ELR (cell line): ENCODE measurements at regions not wholly inside any gene's neighbourhood (a gene's known extent, or its start where the extent isn't known, plus 50 kb on each side); places are given as distances from the start of the nearest gene placed in this dataset.
"Not testable (repeated sequence)": the region's sequence is repeated elsewhere in the genome, so short reads cannot be mapped to it uniquely, and the experiment has no call there.

Experiments
- DNase-seq: peaks from one replicate; pipeline ENCODE4 v3.0.0-alpha.2; 2015; ENCODE audit warnings: low read depth

- DNase-seq: not testable (repeated sequence)
These were observed 220.3 kb downstream of the NPR3 start for GRCh38 chr5:32931438-32931837.

DNA sequence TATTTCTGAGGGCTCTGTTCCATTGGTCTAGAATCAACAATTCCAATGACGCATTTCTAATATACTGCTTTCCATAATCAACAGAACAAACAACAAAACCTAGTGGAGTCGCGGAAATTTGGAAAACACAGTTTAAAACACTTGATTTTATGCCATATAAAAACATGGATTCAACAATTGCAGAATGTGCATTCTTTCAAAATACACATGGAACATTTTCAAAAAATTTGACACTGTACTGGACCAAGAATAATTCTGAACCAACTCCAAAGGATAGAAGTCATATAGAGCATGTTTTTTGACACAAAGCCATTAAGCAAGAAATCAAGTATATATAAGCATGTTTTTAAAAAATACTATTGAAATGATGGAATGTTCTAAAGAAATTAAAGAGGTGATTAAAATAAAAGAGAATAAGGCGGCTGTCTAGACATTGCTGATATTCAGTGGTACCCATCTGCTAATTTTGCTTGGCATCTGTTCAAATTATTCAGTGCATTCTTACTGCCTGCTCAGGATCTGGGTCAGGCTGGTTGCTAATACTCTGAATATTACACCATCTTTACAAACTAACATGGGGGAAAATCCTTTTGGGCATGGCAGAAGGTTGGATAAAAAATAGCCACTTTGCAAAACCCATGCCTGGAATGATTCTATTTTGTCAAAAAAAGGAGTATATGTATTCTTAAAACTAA, 221.3 kb downstream of the NPR3 start:
- no peak for DNase-seq

DNA sequence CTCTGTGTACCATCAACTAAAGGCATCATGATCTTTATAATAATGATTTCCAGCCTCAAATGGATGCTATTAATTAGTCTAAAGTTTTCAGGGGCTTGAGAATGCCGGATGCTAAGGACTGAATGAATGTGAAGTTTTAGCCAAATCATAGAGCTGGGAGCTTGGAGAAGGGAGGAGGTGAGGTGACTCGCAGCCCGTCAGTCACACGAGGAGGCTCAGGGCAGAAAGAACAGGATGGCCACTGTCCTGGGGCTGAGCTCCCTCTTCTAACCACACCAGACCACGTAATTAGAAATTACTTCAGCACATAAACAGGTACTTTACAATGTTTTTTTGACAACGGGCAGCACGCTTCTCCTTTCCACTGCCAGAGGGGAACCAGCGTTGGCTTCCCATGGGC, 222.6 kb downstream of the NPR3 start:
- DNase-seq: peak; percentile 52

- DNase-seq: no peak
These were observed 223.4 kb downstream of the NPR3 start for GRCh38 chr5:32934529-32934928.

DNA sequence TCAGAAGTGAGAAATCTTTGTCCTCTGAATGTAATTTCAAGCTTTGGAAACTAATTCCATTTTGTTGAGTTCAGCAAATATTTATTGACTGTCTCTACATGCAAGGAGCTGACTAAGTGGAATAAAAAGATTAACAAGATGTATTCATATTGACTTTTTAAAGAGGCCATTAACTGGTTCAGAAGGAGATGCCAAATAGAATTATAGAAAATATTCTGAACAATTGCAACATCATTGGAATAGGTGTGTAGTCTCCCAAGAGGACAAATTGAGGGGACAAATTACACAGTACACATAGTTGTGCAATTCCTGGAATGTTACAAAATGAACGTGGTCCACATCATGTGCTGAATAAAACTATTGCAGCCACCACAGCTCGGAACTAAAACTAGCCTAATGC, 224.2 kb downstream of the NPR3 start:
- DNase-seq: no peak

DNA sequence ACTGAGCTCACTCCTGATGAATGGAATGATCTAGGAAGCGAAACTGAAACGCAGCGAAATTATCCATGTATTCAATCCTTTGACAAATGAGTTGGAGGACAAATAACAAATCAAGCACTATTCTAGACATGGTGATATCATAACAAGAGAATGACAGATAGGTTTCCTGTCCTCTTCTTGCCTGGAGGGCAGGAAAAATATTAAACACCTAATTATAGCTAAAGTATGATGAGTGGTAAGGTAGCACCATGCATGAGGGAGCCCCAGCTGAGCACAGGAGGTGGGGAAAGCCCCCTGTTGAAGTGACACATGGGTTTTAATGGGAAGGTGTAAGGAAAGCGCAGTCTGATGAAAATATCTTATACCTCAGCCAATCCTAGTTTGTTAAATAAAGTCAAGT, 225.2 kb downstream of the NPR3 start:
- DNase-seq: no peak

DNA sequence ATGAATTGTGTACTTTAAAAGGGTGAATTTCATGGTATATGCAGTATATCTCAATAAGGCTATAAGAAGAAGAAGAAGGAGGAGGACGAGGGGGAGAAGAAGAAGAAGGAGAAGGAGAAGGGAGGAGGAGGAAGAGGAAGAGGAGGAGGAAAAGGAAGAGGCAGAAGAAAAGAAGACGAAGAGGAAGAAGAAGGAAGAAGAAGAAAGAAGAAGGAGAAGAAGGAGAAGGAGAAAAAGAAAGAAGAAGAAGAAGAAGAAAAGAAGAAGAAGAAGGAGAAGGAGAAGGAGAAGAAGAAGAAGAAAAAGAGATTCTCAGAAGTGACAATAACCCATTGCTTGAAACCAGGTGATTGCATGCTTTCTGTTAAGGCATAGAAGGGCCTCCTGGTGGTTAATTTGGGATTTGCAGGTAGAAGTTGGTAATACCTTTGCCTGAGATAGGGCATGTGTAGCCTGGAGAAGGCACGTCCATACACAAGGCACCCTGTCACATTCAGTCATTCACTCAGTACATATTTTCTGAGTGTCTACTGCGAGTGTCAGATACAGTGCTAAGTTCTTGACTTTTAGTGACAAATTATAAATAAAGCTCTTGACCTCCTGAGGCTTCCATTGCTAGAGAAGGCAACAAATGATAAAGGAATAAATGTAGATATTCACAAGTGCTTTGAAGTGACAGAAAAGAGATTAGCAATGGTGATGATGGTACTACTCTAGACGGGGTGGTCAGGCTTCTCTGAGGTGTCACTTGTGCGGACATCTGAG, 231.3 kb downstream of the NPR3 start:
- peak; percentile 55 for DNase-seq

GRCh38 chr5:32949286-32949970, 238.3 kb downstream of the NPR3 start:
- DNase-seq: peak; percentile 52

DNA sequence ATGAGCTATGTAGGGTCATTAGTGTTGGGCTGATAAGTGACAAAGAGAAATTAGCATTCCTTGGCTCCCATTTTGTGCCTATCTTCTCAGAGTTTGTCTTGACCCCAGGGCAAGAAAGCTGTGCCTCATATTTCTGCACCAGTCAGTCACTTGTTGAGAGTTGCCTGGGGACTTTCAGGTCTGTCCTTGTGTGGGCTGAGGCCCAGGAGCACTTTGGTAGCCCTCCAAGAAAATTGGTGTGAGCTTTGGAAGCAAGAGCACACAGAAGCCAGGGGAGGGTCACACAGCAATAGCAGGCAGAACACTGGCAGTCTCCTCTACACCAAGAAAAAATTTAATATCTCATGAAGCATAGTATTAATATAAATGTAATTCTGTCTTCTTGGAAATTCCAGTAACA, 239.9 kb downstream of the NPR3 start:
- no peak for DNase-seq

- no peak for DNase-seq
These were observed 240.8 kb downstream of the NPR3 start for GRCh38 chr5:32951878-32952277.

GRCh38 chr5:32952421-32952820, 241.3 kb downstream of the NPR3 start:
- DNase-seq: not testable (repeated sequence)

DNA sequence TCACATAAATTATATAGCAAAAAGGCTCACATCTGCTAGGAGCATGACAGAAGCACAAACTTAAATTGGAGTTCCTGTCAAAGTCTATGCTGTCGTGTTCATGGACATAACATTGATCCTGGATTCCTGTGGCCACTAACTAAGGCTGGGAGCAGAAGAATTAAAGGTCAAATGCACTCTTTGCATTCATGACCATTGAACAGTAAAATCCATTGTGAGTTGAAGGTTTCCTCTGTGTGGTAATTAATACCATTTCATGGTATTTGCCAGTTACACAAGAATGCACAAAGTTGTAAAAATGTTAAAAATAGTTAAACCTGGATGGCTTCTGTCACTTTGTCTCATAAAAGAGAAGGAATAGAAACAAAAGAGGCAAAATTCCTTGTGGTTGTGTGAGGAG, 242.6 kb downstream of the NPR3 start:
- no peak for DNase-seq

DNA sequence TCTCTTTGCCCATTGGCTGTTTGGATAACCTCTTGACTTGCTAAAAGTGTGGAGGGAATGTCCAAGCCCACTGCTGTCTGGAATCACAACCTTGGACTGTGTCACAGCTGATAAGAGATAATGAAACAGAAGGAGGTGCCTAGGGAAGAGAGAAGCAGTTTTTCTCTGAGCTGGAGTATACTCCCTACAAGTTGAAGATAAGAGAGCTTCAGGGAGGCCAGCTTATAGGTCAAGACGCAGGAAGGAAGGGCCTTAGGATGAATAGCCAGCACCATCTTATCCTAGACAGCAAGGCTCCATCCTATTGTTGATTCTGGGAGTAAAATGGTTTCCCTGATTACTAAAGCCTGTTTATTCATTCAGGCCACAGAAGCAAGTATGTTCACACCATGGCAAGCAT, 244.7 kb downstream of the NPR3 start:
- no peak for DNase-seq

DNA sequence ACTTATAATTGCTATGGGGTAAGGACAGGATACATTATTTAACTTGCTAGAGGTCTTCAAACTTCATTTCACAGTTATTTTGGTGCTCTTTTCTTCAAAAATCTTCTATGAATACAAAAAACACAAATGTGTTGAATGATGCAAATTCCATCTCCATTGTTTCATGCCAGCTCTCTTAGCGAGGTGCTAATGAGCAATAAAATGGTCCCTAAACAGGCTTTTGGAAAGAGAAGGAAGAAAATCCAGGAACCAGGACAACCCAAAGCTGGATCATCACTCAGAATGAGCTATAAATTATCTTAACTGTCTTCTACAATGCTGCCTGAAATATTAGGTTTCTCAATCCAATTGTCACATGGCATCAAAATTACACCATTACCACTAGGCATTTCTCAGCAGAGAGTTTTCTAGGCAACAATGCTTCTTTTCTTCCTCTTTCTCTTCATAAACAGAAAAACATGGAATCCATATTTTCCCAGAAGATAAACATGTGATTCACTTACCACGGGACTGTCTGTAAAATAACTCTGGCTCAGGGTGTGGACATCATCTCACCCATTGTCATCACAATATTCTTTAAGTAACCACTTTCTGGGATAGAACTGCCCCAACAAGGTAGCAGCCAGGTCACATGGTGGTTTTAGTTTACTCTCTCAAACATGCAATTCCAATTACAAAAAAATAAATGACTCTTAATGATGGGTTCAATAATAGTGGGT, 249.4 kb downstream of the NPR3 start:
- DNase-seq: no peak

- no peak for DNase-seq
These were observed 249.9 kb downstream of the NPR3 start for GRCh38 chr5:32961059-32961415.

- DNase-seq: no peak
These were observed 253.1 kb downstream of the NPR3 start for GRCh38 chr5:32964261-32964660.

DNA sequence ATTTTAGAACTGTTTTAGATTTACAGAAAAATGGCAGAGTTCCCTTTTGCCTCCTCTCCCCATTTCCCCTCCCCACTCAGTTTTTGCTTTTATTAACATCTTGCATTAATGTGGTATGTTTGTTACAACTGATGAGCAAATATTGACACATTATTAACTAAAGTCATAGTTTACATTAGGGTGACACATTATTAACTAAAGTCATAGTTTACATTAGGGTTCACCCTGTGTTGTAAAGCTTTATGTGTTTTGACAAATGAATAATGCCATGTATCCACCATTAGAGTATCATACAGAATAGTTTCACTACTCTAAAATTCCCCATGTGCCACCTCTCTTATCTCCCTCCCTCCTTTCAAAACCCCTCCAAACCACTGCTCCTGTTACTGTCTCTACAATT, 262.5 kb downstream of the NPR3 start:
- DNase-seq: no peak

DNA sequence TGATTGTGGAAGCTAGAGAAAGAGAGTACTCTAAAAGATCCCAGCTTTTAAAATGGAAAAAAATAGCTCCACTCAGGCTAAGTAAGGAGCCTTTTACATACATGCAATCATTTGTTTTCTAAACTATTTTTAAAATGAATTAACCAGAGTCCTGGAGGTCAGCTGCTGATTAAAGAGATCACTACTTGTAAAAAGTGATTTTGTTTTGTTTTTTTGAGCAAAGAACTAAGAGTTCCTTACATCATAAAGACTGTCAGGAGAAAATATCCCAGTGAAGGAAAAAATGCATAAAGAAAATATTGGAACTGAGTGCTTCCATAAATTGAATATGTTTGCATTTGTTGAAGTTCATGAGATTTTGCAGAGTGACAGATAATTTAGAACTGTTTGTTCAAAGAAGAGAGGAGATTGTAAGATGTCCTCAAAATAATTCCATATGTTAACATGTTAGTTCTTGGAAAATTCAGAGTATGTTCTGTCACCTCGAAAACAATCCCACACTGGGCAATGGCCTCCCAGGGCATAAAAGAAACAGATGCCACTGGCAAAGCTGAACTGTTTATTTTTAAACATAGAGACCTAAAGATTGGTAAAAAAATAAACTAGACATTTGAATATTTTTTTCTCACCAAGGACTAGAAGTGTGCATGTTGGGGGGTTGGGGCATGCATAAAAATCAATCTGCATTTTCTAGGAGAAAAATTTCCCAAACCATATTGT, 264.7 kb downstream of the NPR3 start:
- DNase-seq: no peak

GRCh38 chr5:32981061-32981460, 269.9 kb downstream of the NPR3 start:
- DNase-seq: no peak

GRCh38 chr5:32984851-32985610, 273.9 kb downstream of the NPR3 start:
- DNase-seq: peak; percentile 65

- no peak for DNase-seq
These were observed 278.7 kb downstream of the NPR3 start for GRCh38 chr5:32989815-32990214.
